ENCODE measurements at regions not wholly inside any gene's neighbourhood (a gene's known extent, or its start where the extent isn't known, plus 50 kb on each side); places are given as distances from the start of the nearest gene placed in this dataset.

GRCh38 chr4:135186002-135186401 is 984.4 kb upstream of the PABPC4L start:
- H3K4me1 ChIP-seq: no peaks in the 10 kb centered on the region
- H3K9me3 ChIP-seq: no peaks in the 10 kb centered on the region
- H3K4me3 ChIP-seq: no peak overlapping the region
- H3K27me3 ChIP-seq: no peaks in the 10 kb centered on the region
- TF ChIP-seq, protein P1, sequence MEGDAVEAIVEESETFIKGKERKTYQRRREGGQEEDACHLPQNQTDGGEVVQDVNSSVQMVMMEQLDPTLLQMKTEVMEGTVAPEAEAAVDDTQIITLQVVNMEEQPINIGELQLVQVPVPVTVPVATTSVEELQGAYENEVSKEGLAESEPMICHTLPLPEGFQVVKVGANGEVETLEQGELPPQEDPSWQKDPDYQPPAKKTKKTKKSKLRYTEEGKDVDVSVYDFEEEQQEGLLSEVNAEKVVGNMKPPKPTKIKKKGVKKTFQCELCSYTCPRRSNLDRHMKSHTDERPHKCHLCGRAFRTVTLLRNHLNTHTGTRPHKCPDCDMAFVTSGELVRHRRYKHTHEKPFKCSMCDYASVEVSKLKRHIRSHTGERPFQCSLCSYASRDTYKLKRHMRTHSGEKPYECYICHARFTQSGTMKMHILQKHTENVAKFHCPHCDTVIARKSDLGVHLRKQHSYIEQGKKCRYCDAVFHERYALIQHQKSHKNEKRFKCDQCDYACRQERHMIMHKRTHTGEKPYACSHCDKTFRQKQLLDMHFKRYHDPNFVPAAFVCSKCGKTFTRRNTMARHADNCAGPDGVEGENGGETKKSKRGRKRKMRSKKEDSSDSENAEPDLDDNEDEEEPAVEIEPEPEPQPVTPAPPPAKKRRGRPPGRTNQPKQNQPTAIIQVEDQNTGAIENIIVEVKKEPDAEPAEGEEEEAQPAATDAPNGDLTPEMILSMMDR (IDR thresholded peaks at IDR 0.05): no peak
- TF ChIP-seq POLR2AphosphoS5 (IDR thresholded peaks at IDR 0.05) (no peak), POLR2A (IDR thresholded peaks at IDR 0.05) (no peak), EP300 (IDR thresholded peaks at IDR 0.05) (no peak)
- 45% methylated on average over 3 of the region's 3 CpGs for WGBS
- no peaks in the 10 kb centered on the region for H3K36me3 ChIP-seq
- DNase-seq (ENCODE audit: low spot score in 2 of 2): no peak
- H3K27ac ChIP-seq: no peak overlapping the region

DNA sequence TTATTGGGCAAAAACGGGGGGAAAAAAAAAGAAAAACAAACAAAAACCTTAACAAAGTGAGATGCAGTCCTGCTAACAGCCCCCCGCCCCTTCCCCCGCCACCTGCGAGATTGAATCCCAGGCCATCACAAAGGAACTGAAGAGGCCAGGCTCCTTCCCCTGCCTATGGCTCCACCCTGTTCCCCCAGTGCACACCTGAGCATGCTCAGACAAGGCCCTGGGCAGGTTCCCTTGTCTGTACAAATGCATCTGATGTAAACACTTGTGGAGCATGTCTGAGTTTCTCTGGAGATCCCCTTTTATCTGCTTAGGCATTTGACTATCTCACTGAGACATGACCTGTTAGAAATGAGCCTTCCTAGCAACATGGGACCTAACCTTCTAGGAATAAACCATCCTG is 983.7 kb upstream of the PABPC4L start:
- TF ChIP-seq POLR2A (IDR thresholded peaks at IDR 0.05) (no peak), EP300 (IDR thresholded peaks at IDR 0.05) (no peak), POLR2AphosphoS5 (IDR thresholded peaks at IDR 0.05) (no peak)
- TF ChIP-seq, protein P1 (IDR thresholded peaks at IDR 0.05): no peak
- no peak for DNase-seq (ENCODE audit: low spot score in 2 of 2)
- Histone ChIP-seq H3K27me3 (no peaks in the 10 kb centered on the region), H3K4me1 (no peaks in the 10 kb centered on the region), H3K27ac (no peak overlapping the region), H3K36me3 (no peaks in the 10 kb centered on the region), H3K4me3 (no peak overlapping the region), H3K9me3 (no peaks in the 10 kb centered on the region)
- WGBS: 55% methylated on average over 4 of the region's 4 CpGs

GRCh38 chr4:135184715-135185114 is 983.1 kb upstream of the PABPC4L start:
- H3K4me1 ChIP-seq: no peaks in the 10 kb centered on the region
- H3K9me3 ChIP-seq: no peaks in the 10 kb centered on the region
- 77% methylated on average over 6 of the region's 6 CpGs for WGBS
- H3K36me3 ChIP-seq: no peaks in the 10 kb centered on the region
- H3K27me3 ChIP-seq: no peaks in the 10 kb centered on the region
- no peak for DNase-seq (ENCODE audit: low spot score in 2 of 2)
- TF ChIP-seq EP300 (IDR thresholded peaks at IDR 0.05) (no peak), POLR2AphosphoS5 (IDR thresholded peaks at IDR 0.05) (no peak), POLR2A (IDR thresholded peaks at IDR 0.05) (no peak)
- TF ChIP-seq, protein P1 (IDR thresholded peaks at IDR 0.05): no peak
- no peak overlapping the region for H3K4me3 ChIP-seq
- H3K27ac ChIP-seq: no peak overlapping the region

- Histone ChIP-seq H3K4me3 (no peak overlapping the region), H3K27ac (no peak overlapping the region), H3K9me3 (no peaks in the 10 kb centered on the region), H3K4me1 (no peaks in the 10 kb centered on the region), H3K36me3 (no peaks in the 10 kb centered on the region), H3K27me3 (no peaks in the 10 kb centered on the region)
- TF ChIP-seq EP300 (IDR thresholded peaks at IDR 0.05) (no peak), POLR2AphosphoS5 (IDR thresholded peaks at IDR 0.05) (no peak), POLR2A (IDR thresholded peaks at IDR 0.05) (no peak)
- TF ChIP-seq, protein P1 (IDR thresholded peaks at IDR 0.05): no peak
- no peak for DNase-seq (ENCODE audit: low spot score in 2 of 2)
These were observed 975.7 kb upstream of the PABPC4L start for GRCh38 chr4:135177321-135177720.

GRCh38 chr4:135166661-135167060 is 965.1 kb upstream of the PABPC4L start:
- H3K27me3 ChIP-seq: no peaks in the 10 kb centered on the region
- H3K9me3 ChIP-seq: no peaks in the 10 kb centered on the region
- no peaks in the 10 kb centered on the region for H3K36me3 ChIP-seq
- WGBS: 90% methylated on average over 2 of the region's 2 CpGs
- DNase-seq (ENCODE audit: low spot score in 2 of 2): no peak
- no peak overlapping the region for H3K4me3 ChIP-seq
- no peaks in the 10 kb centered on the region for H3K4me1 ChIP-seq
- H3K27ac ChIP-seq: no peak overlapping the region
- TF ChIP-seq EP300 (IDR thresholded peaks at IDR 0.05) (no peak), POLR2AphosphoS5 (IDR thresholded peaks at IDR 0.05) (no peak), POLR2A (IDR thresholded peaks at IDR 0.05) (no peak)
- TF ChIP-seq, protein P1 (IDR thresholded peaks at IDR 0.05): no peak

Measured in suprapubic skin (tissue), 4 donors.